Adipose tissue (tissue), 3 donors: ENCODE measurements at regions not wholly inside any gene's neighbourhood (a gene's known extent, or its start where the extent isn't known, plus 50 kb on each side); places are given as distances from the start of the nearest gene placed in this dataset.
"Not testable (repeated sequence)": the region's sequence is repeated elsewhere in the genome, so short reads cannot be mapped to it uniquely, and the experiment has no call there.

Source experiments
- H3K27ac ChIP-seq: one replicate; pipeline ENCODE4 v1.5.1; 2013; ENCODE audit warnings: low read depth, low read length
- WGBS, 3 donors: extraction: QIAGEN DNeasy Blood & Tissue Kit; methylation state at CpG; one replicate each; pipeline ENCODE4 v1.1.7; 2013; 5-methylcytosine and 5-hydroxymethylcytosine counted together
- donor health status: healthy with polysubstance abuse.
- donor health status: Bipolar disorder and iron deficiency.
- donor health status: healthy.

- H3K27ac ChIP-seq = no peak overlapping the region
- WGBS, 3 donors = 83 to 89% (median 84%) methylated on average over 6 of the region's 6 CpGs
Observed at GRCh38 chr1:29800522-29800956, 564.2 kb downstream of the PTPRU start.

- H3K27ac ChIP-seq = no peak overlapping the region
- 73 to 82% (median 78%) methylated on average over 4 to 5 of the region's 5 CpGs for WGBS, 3 donors
Observed at GRCh38 chr1:29800120-29800519, 563.8 kb downstream of the PTPRU start.

GRCh38 chr1:29798699-29799566 is 562.6 kb downstream of the PTPRU start:
- no peak overlapping the region for H3K27ac ChIP-seq
- 73 to 86% (median 81%) methylated on average over 13 of the region's 13 CpGs for WGBS, 3 donors

- not testable (repeated sequence) for H3K27ac ChIP-seq
- WGBS, 3 donors = 94 to 100% (median 97%) methylated on average over 1 of the region's 1 CpG
Observed at GRCh38 chr1:29797125-29797524, 560.8 kb downstream of the PTPRU start.

- 73 to 88% (median 87%) methylated on average over 2 of the region's 2 CpGs for WGBS, 3 donors
Observed at GRCh38 chr1:29795965-29796364, 559.6 kb downstream of the PTPRU start.

GRCh38 chr1:29793653-29794348 is 557.5 kb downstream of the PTPRU start:
- H3K27ac ChIP-seq = no peak overlapping the region
- 77 to 85% (median 79%) methylated on average over 8 of the region's 8 CpGs for WGBS, 3 donors

More at GRCh38 chr1:29795965-29796364, 559.6 kb downstream of the PTPRU start:
- not testable (repeated sequence) for H3K27ac ChIP-seq

- no peak overlapping the region for H3K27ac ChIP-seq
- WGBS, 3 donors = 5 to 12% (median 7%) methylated on average over 8 of the region's 8 CpGs
Observed at GRCh38 chr1:29793101-29793546, 556.8 kb downstream of the PTPRU start.

GRCh38 chr1:29789910-29790247 is 553.6 kb downstream of the PTPRU start:
- H3K27ac ChIP-seq = no peak overlapping the region
- WGBS, 3 donors = 55 to 71% (median 68%) methylated on average over 6 of the region's 6 CpGs

- H3K27ac ChIP-seq = no peak overlapping the region
Observed at GRCh38 chr1:29789221-29789909, 553.0 kb downstream of the PTPRU start.

GRCh38 chr1:29786791-29787732 is 550.7 kb downstream of the PTPRU start:
- 72 to 86% (median 73%) methylated on average over 13 of the region's 13 CpGs for WGBS, 3 donors
- H3K27ac ChIP-seq = no peak overlapping the region

More at GRCh38 chr1:29789221-29789909, 553.0 kb downstream of the PTPRU start:
- WGBS, 3 donors = 46 to 65% (median 62%) methylated on average over 10 of the region's 10 CpGs

GRCh38 chr1:29786195-29786594 is 549.9 kb downstream of the PTPRU start:
- WGBS, 3 donors = 80 to 91% (median 87%) methylated on average over 4 of the region's 4 CpGs
- no peak overlapping the region for H3K27ac ChIP-seq

GRCh38 chr1:29785554-29785953 is 549.2 kb downstream of the PTPRU start:
- no peak overlapping the region for H3K27ac ChIP-seq
- 85 to 88% (median 87%) methylated on average over 5 of the region's 5 CpGs for WGBS, 3 donors

- H3K27ac ChIP-seq = no peak overlapping the region
- 66 to 74% (median 68%) methylated on average over 7 of the region's 7 CpGs for WGBS, 3 donors
Observed at GRCh38 chr1:29785137-29785527, 548.8 kb downstream of the PTPRU start.

GRCh38 chr1:29784276-29785136 is 548.2 kb downstream of the PTPRU start:
- 59 to 72% (median 67%) methylated on average over 10 of the region's 10 CpGs for WGBS, 3 donors
- no peak overlapping the region for H3K27ac ChIP-seq

GRCh38 chr1:29783508-29784275 is 547.4 kb downstream of the PTPRU start:
- no peak overlapping the region for H3K27ac ChIP-seq
- WGBS, 3 donors = 67 to 73% (median 72%) methylated on average over 17 of the region's 17 CpGs

- WGBS, 3 donors = 65 to 78% (median 66%) methylated on average over 6 of the region's 6 CpGs
- no peak overlapping the region for H3K27ac ChIP-seq
Observed at GRCh38 chr1:29782846-29783507, 546.7 kb downstream of the PTPRU start.
